HL-60/S4 treated with retinoic acid at 250 ng/mL for 4 days and 3 days (cell line): ENCODE measurements at regions not wholly inside any gene's neighbourhood (a gene's known extent, or its start where the extent isn't known, plus 50 kb on each side); places are given as distances from the start of the nearest gene placed in this dataset.

Experiments used
- in situ Hi-C: fragments of 300-500 bp; cut with MboI; formaldehyde crosslinking; loops from 2 replicates; pipeline ENCODE4 v1.7.0; 2022; ENCODE audit warnings: low sequenced_read_pairs

- in situ Hi-C loops, result no loop called here
Observed at GRCh38 chr2:37857575-37858399, 67.3 kb upstream of the RMDN2 start.

GRCh38 chr2:37858400-37858711, 66.7 kb upstream of the RMDN2 start:
- in situ Hi-C loops, result no loop called here

- in situ Hi-C loops, result no loop called here
Observed at GRCh38 chr2:37858725-37859267, 66.3 kb upstream of the RMDN2 start.

- in situ Hi-C loops, result no loop called here
Observed at GRCh38 chr2:37862620-37863019, 62.5 kb upstream of the RMDN2 start.

GRCh38 chr2:37864217-37864616, 60.9 kb upstream of the RMDN2 start:
- in situ Hi-C loops, result no loop called here

- in situ Hi-C loops, result no loop called here
Observed at GRCh38 chr2:37865640-37866039, 59.4 kb upstream of the RMDN2 start.

- in situ Hi-C loops, result no loop called here
Observed at GRCh38 chr2:37866171-37866934, 58.7 kb upstream of the RMDN2 start.

GRCh38 chr2:37867166-37867565, 57.9 kb upstream of the RMDN2 start:
- in situ Hi-C loops, result no loop called here

GRCh38 chr2:37868866-37869265, 56.2 kb upstream of the RMDN2 start:
- in situ Hi-C loops, result no loop called here

- in situ Hi-C loops, result no loop called here
Observed at GRCh38 chr2:37869304-37869703, 55.8 kb upstream of the RMDN2 start.

GRCh38 chr2:37869771-37870170, 55.3 kb upstream of the RMDN2 start:
- in situ Hi-C loops, result no loop called here

GRCh38 chr2:37870829-37871228, 54.3 kb upstream of the RMDN2 start:
- in situ Hi-C loops, result no loop called here

GRCh38 chr2:37871456-37872191, 53.5 kb upstream of the RMDN2 start:
- in situ Hi-C loops, result no loop called here

- in situ Hi-C loops, result no loop called here
Observed at GRCh38 chr2:37872192-37872750, 52.8 kb upstream of the RMDN2 start.

- in situ Hi-C loops, result no loop called here
Observed at GRCh38 chr2:37873229-37873628, 51.9 kb upstream of the RMDN2 start.

- in situ Hi-C loops, result no loop called here
Observed at GRCh38 chr2:37873749-37874330, 51.2 kb upstream of the RMDN2 start.

GRCh38 chr2:37874470-37874869, 50.6 kb upstream of the RMDN2 start:
- in situ Hi-C loops, result no loop called here
